ENCODE measurements at regions not wholly inside any gene's neighbourhood (a gene's known extent, or its start where the extent isn't known, plus 50 kb on each side); places are given as distances from the start of the nearest gene placed in this dataset.
"Not testable (repeated sequence)": the region's sequence is repeated elsewhere in the genome, so short reads cannot be mapped to it uniquely, and the experiment has no call there.

DNA sequence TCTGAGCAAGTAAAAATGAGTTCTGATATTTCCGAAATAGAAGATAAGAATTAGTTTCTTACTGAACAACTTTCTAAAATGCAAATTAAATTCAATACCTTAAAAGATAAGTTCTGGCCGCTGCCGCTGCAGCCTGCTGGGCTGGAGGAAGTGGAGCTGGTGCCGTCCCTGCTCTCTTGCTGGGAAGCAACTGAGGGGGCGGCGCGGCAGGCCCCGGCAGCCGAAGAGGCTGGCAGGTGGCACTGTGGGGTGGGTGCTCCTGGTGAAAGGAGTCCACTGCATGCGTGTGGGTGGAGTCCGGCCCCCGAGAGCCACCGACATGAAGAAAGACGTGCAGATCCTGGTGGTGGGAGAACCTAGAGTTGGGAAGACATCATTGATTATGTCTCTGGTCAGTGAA, 89.5 kb upstream of the ZNF519 start (continued):
- TF ChIP-seq, protein P1, sequence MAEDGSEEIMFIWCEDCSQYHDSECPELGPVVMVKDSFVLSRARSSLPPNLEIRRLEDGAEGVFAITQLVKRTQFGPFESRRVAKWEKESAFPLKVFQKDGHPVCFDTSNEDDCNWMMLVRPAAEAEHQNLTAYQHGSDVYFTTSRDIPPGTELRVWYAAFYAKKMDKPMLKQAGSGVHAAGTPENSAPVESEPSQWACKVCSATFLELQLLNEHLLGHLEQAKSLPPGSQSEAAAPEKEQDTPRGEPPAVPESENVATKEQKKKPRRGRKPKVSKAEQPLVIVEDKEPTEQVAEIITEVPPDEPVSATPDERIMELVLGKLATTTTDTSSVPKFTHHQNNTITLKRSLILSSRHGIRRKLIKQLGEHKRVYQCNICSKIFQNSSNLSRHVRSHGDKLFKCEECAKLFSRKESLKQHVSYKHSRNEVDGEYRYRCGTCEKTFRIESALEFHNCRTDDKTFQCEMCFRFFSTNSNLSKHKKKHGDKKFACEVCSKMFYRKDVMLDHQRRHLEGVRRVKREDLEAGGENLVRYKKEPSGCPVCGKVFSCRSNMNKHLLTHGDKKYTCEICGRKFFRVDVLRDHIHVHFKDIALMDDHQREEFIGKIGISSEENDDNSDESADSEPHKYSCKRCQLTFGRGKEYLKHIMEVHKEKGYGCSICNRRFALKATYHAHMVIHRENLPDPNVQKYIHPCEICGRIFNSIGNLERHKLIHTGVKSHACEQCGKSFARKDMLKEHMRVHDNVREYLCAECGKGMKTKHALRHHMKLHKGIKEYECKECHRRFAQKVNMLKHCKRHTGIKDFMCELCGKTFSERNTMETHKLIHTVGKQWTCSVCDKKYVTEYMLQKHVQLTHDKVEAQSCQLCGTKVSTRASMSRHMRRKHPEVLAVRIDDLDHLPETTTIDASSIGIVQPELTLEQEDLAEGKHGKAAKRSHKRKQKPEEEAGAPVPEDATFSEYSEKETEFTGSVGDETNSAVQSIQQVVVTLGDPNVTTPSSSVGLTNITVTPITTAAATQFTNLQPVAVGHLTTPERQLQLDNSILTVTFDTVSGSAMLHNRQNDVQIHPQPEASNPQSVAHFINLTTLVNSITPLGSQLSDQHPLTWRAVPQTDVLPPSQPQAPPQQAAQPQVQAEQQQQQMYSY (CRISPR knock-in tag; IDR thresholded peaks at IDR 0.05), result no peak
- TF ChIP-seq SOX15 (CRISPR knock-in tag; IDR thresholded peaks at IDR 0.05), result no peak
- no peak for TF ChIP-seq ZNF396 (CRISPR knock-in tag; IDR thresholded peaks at IDR 0.05; ENCODE audit: borderline replicate concordance)
- no peak for TF ChIP-seq SP1 (CRISPR knock-in tag; conservative IDR thresholded peaks at IDR 0.05)
- TF ChIP-seq NR2C2 (CRISPR knock-in tag; IDR thresholded peaks at IDR 0.05), result no peak
- TF ChIP-seq PRRX2 (CRISPR knock-in tag; IDR thresholded peaks at IDR 0.05), result no peak
- TF ChIP-seq ZNF219 (CRISPR knock-in tag; IDR thresholded peaks at IDR 0.05; ENCODE audit: borderline replicate concordance), result no peak
- no peak for TF ChIP-seq GRHL2 (CRISPR knock-in tag; IDR thresholded peaks at IDR 0.05; ENCODE audit: insufficient replicate concordance, severe bottlenecking)
- TF ChIP-seq, protein P2, sequence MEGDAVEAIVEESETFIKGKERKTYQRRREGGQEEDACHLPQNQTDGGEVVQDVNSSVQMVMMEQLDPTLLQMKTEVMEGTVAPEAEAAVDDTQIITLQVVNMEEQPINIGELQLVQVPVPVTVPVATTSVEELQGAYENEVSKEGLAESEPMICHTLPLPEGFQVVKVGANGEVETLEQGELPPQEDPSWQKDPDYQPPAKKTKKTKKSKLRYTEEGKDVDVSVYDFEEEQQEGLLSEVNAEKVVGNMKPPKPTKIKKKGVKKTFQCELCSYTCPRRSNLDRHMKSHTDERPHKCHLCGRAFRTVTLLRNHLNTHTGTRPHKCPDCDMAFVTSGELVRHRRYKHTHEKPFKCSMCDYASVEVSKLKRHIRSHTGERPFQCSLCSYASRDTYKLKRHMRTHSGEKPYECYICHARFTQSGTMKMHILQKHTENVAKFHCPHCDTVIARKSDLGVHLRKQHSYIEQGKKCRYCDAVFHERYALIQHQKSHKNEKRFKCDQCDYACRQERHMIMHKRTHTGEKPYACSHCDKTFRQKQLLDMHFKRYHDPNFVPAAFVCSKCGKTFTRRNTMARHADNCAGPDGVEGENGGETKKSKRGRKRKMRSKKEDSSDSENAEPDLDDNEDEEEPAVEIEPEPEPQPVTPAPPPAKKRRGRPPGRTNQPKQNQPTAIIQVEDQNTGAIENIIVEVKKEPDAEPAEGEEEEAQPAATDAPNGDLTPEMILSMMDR (IDR thresholded peaks at IDR 0.05), result no peak
- TF ChIP-seq, protein P3, sequence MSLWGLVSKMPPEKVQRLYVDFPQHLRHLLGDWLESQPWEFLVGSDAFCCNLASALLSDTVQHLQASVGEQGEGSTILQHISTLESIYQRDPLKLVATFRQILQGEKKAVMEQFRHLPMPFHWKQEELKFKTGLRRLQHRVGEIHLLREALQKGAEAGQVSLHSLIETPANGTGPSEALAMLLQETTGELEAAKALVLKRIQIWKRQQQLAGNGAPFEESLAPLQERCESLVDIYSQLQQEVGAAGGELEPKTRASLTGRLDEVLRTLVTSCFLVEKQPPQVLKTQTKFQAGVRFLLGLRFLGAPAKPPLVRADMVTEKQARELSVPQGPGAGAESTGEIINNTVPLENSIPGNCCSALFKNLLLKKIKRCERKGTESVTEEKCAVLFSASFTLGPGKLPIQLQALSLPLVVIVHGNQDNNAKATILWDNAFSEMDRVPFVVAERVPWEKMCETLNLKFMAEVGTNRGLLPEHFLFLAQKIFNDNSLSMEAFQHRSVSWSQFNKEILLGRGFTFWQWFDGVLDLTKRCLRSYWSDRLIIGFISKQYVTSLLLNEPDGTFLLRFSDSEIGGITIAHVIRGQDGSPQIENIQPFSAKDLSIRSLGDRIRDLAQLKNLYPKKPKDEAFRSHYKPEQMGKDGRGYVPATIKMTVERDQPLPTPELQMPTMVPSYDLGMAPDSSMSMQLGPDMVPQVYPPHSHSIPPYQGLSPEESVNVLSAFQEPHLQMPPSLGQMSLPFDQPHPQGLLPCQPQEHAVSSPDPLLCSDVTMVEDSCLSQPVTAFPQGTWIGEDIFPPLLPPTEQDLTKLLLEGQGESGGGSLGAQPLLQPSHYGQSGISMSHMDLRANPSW (CRISPR knock-in tag; conservative IDR thresholded peaks at IDR 0.05; ENCODE audit: low read depth), result no peak
- TF ChIP-seq, protein P4, sequence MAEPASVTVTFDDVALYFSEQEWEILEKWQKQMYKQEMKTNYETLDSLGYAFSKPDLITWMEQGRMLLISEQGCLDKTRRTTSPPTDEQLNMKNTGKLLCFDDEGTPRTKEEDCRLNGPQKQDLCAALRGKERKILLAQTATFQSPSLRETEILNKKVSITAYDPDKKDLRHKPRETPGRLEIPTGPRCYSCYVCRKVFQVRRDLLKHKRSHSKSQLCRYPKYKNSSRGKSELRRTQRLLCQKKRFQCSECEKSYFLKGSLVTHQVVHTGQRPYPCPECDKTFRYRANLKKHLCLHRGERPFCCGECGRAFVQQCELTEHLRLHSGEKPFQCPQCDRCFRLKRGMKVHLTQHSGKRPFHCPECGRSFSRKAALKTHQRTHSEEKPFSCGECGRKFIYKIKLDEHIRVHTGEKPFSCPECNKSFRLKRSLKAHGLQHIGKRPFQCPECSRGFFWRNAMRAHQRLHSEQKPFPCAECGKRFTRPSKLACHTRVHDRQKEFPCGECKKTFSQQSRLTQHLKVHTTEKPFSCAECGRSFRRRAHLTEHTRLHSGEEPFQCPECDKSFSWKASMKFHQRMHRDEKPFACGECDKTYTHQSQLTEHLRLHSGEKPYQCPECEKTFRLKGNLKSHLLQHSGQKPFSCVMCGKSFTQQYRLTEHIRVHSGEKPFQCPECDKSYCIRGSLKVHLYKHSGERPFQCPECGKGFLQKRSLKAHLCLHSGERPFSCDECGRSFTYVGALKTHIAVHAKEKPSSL (CRISPR knock-in tag; conservative IDR thresholded peaks at IDR 0.05), result no peak

DNA sequence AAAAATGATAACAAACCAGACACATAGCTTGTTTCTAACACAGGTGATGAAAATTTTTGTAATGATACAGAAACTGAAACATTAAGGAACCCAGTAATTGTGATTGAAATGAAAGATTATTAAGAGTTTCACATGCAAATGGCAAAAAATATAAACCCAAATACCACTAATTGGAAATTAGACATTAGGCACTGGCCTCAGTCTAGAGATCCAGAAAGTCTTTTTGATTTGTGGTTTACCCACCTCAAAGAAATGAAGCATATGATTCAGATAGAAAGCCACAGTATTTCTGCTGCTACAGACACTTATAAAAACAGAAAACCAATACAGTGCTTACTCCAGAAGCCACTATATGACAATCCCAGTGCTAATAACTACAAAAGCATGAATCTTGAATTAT, 83.7 kb upstream of the ZNF519 start:
- H3K27ac Mint-ChIP-seq; ATAC-seq; H3K4me1 Mint-ChIP-seq; H3K27me3 Mint-ChIP-seq (ENCODE audit: low read depth); CTCF ChIA-PET; H3K4me3 Mint-ChIP-seq; DNase-seq (ENCODE audit: low spot score); POLR2A ChIA-PET: not testable (repeated sequence)
- H3K9me3 Mint-ChIP-seq, result peaks cover 41% of the 10 kb centered on the region
- H3K36me3 Mint-ChIP-seq, result peaks cover 21% of the 10 kb centered on the region

DNA sequence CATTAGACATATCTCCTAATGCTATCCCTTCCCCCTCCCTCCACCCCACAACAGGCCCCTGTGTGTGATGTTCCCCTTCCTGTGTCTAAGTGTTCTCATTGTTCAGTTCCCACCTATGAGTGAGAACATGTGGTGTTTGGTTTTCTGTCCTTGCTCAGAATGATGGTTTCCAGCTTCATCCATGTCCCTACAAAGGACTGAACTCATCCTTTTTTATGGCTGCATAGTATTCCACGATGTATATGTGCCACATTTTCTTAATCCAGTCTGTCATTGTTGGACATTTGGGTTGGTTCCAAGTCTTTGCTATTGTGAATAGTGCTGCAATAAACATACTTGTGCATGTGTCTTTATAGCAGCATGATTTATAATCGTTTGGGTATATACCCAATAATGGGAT, 71.2 kb upstream of the ZNF519 start:
- H3K4me1 Mint-ChIP-seq; DNase-seq (ENCODE audit: low spot score); ATAC-seq; POLR2A ChIA-PET; CTCF ChIA-PET; H3K27ac Mint-ChIP-seq; H3K4me3 Mint-ChIP-seq; H3K27me3 Mint-ChIP-seq (ENCODE audit: low read depth): not testable (repeated sequence)
- Mint-ChIP-seq H3K36me3 (peaks cover 45% of the 10 kb centered on the region), H3K9me3 (peaks cover 68% of the 10 kb centered on the region)

DNA sequence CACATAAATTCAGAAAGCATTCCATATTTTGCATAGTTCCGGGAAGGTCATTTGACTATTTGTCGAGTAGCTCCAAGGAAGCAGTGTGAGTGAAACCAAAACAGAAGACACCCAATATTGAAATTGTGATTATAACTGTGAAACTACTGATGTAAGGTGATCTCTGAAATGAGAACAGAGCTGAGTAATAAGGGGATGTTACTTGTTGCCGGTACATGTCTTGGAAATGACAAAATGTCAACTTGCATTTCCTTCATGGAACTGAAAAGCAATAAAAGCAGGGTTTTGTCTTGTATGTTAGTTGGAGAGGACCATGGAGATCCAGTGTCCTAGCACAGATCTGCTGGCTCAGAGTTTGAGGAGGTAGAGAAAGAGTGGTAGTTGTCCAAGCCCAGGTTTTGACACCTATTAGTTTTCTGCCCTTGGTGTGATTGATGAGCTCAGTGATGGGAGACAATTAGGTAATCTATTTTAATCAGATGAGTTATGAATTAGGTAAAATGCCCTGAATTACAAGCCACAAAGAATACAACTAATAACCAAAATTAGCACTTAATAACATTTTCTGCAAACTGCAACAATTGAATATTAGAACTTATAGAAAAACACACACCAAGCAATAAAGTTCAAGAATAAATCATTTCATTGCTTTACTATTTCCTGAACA, 58.7 kb upstream of the ZNF519 start:
- H3K4me3 Mint-ChIP-seq; CTCF ChIA-PET; POLR2A ChIA-PET; H3K27me3 Mint-ChIP-seq (ENCODE audit: low read depth); ATAC-seq; H3K27ac Mint-ChIP-seq; H3K4me1 Mint-ChIP-seq; DNase-seq (ENCODE audit: low spot score): not testable (repeated sequence)
- peaks cover 35% of the 10 kb centered on the region for H3K36me3 Mint-ChIP-seq
- H3K9me3 Mint-ChIP-seq, result peaks cover 53% of the 10 kb centered on the region
